Neutrophil (primary cell): ENCODE measurements at regions not wholly inside any gene's neighbourhood (a gene's known extent, or its start where the extent isn't known, plus 50 kb on each side); places are given as distances from the start of the nearest gene placed in this dataset.

Experiments
- H3K27ac ChIP-seq: fragments of 200-600 bp; sonication (generic); 2 replicates; pipeline ENCODE4 v1.5.1; 2016; ENCODE audit warnings: mild to moderate bottlenecking, moderate library complexity
- H3K27me3 ChIP-seq: fragments of 200-600 bp; sonication (generic); 2 replicates; pipeline ENCODE4 v1.6.0; 2016; ENCODE audit warnings: mild to moderate bottlenecking
- H3K36me3 ChIP-seq: fragments of 200-600 bp; sonication (generic); 2 replicates; pipeline ENCODE4 v1.5.1; 2017
- H3K4me1 ChIP-seq, 2 experiments: fragments of 200-600 bp in 1 of 2; sonication (generic) in 1 of 2; 1 replicate in 1 of 2; 2 replicates in 1 of 2; pipeline versions ENCODE4 v1.5.1 to v1.6.1; 2013 to 2016; ENCODE audit warnings: low read depth in 1 of 2, low read length in 1 of 2, mild to moderate bottlenecking in 1 of 2, moderate library complexity in 1 of 2; ENCODE audit not compliant: control insufficient read depth in 1 of 2, insufficient read depth in 1 of 2
- H3K4me3 ChIP-seq, 2 experiments: fragments of 200-600 bp in 1 of 2; sonication (generic) in 1 of 2; 1 replicate in 1 of 2; 2 replicates in 1 of 2; pipeline ENCODE4 v1.5.1; 2013 to 2016; ENCODE audit warnings: low read depth in 1 of 2, low read length in 1 of 2, mild to moderate bottlenecking in 1 of 2, moderate library complexity in 1 of 2
- H3K9me3 ChIP-seq: fragments of 200-600 bp; sonication (generic); 2 replicates; pipeline ENCODE4 v1.5.1; 2016
- CTCF ChIP-seq: fragments of 200-600 bp; sonication (generic); IDR thresholded peaks from 2 replicates; pipeline ENCODE4 v1.5.1; 2016; ENCODE audit warnings: antibody characterized with exemption

- Histone ChIP-seq H3K9me3 (no peaks in the 10 kb centered on the region), H3K27ac (no peak overlapping the region), H3K4me1 (no peaks in the 10 kb centered on the region), H3K27me3 (no peaks in the 10 kb centered on the region), H3K4me3 (no peak overlapping the region), H3K36me3 (no peaks in the 10 kb centered on the region)
- no peak for TF ChIP-seq CTCF
Measured at GRCh38 chr3:17801131-17801530, 58.7 kb upstream of the TBC1D5 start.

- H3K9me3 ChIP-seq = no peaks in the 10 kb centered on the region
- no peak for TF ChIP-seq CTCF
Measured at GRCh38 chr3:17800232-17800631, 57.8 kb upstream of the TBC1D5 start.

GRCh38 chr3:17799312-17799711 is 56.9 kb upstream of the TBC1D5 start:
- Histone ChIP-seq H3K27me3 (no peaks in the 10 kb centered on the region), H3K4me1 (no peaks in the 10 kb centered on the region), H3K9me3 (no peaks in the 10 kb centered on the region), H3K4me3 (no peak overlapping the region), H3K36me3 (no peaks in the 10 kb centered on the region), H3K27ac (no peak overlapping the region)
- no peak for TF ChIP-seq CTCF

More at GRCh38 chr3:17800232-17800631, 57.8 kb upstream of the TBC1D5 start:
- Histone ChIP-seq H3K27me3 (no peaks in the 10 kb centered on the region), H3K27ac (no peak overlapping the region), H3K4me1 (no peaks in the 10 kb centered on the region), H3K4me3 (no peak overlapping the region), H3K36me3 (no peaks in the 10 kb centered on the region)

GRCh38 chr3:17798000-17798399 is 55.6 kb upstream of the TBC1D5 start:
- no peaks in the 10 kb centered on the region for H3K9me3 ChIP-seq
- no peaks in the 10 kb centered on the region for H3K36me3 ChIP-seq
- H3K4me1 ChIP-seq = no peaks in the 10 kb centered on the region
- H3K27ac ChIP-seq = no peak overlapping the region
- H3K27me3 ChIP-seq = no peaks in the 10 kb centered on the region
- no peak overlapping the region for H3K4me3 ChIP-seq
- TF ChIP-seq CTCF = no peak

- no peaks in the 10 kb centered on the region for H3K4me1 ChIP-seq
- no peaks in the 10 kb centered on the region for H3K9me3 ChIP-seq
- no peaks in the 10 kb centered on the region for H3K36me3 ChIP-seq
- TF ChIP-seq CTCF = no peak
- H3K27ac ChIP-seq = no peak overlapping the region
- H3K4me3 ChIP-seq = no peak overlapping the region
- H3K27me3 ChIP-seq = no peaks in the 10 kb centered on the region
Measured at GRCh38 chr3:17795711-17796110, 53.3 kb upstream of the TBC1D5 start.

GRCh38 chr3:17795280-17795679 is 52.8 kb upstream of the TBC1D5 start:
- Histone ChIP-seq H3K9me3 (no peaks in the 10 kb centered on the region), H3K27me3 (no peaks in the 10 kb centered on the region), H3K4me3 (no peak overlapping the region), H3K27ac (no peak overlapping the region), H3K36me3 (no peaks in the 10 kb centered on the region), H3K4me1 (no peaks in the 10 kb centered on the region)
- TF ChIP-seq CTCF = no peak
